CD4-positive, alpha-beta T cell treated with Interleukin-21 for 1 hour (primary cell): ENCODE measurements at regions not wholly inside any gene's neighbourhood (a gene's known extent, or its start where the extent isn't known, plus 50 kb on each side); places are given as distances from the start of the nearest gene placed in this dataset.

Experiments
- DNase-seq: peaks from one replicate; pipeline ENCODE4 v3.0.0-alpha.2; 2020

DNA sequence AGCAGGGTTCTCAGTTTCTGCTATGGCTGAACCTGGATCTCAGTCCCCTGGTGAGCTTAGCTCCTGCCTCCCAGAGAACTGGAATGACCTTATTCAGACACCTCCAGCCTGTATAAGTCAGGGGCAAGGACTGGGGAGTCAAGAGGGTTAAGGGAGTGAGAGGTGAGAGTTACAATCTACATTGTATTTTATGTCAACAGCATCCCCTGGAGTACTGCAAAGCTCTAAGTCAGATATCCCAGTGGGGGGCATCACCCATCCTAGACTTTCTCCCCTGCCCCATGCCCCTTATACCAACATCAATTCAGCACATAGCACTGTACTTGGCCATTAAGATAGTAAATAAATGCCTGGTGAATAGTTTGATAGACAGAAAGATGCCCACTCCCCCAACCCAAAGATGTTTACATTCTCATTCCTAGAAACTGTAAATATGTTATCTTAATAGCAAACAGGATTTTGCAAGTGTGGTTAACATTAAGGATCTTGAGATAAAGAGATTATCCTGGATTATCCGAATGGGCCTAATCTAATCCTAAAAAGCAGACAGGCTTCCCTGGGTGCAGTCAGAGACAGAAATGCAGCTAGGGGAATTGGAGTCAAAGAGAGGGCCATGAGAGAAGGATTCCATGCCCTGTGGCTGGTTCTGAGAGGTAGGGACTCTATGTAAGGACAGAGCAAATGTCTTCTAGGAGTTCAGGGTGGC lies 132.3 kb upstream of the RASGRP1 start:
- DNase-seq: no peak

- peak; percentile 40 for DNase-seq
Measured at GRCh38 chr15:38698254-38698653, 133.6 kb upstream of the RASGRP1 start.

- peak; percentile 82 for DNase-seq
Measured at GRCh38 chr15:38699633-38700230, 135.1 kb upstream of the RASGRP1 start.

DNA sequence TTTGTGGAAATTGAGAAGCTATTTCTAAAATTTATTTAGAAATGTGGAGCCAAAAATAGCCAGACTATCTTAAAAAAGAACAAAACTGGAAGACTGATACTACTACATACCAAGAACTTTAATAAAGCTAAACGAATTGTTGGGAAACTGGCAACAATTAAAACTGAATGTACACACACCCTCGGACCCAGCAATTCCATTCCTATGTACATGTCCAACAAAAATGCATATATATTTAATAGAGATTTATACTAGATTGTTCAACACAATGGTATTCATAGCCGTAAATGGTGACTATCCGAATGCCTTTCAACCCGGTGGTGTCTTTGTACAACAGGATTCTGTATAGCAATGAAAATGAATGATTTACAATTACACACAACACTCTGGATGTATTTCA lies 136.5 kb upstream of the RASGRP1 start:
- DNase-seq: no peak

- no peak for DNase-seq
Measured at GRCh38 chr15:38702178-38702912, 137.7 kb upstream of the RASGRP1 start.

DNA sequence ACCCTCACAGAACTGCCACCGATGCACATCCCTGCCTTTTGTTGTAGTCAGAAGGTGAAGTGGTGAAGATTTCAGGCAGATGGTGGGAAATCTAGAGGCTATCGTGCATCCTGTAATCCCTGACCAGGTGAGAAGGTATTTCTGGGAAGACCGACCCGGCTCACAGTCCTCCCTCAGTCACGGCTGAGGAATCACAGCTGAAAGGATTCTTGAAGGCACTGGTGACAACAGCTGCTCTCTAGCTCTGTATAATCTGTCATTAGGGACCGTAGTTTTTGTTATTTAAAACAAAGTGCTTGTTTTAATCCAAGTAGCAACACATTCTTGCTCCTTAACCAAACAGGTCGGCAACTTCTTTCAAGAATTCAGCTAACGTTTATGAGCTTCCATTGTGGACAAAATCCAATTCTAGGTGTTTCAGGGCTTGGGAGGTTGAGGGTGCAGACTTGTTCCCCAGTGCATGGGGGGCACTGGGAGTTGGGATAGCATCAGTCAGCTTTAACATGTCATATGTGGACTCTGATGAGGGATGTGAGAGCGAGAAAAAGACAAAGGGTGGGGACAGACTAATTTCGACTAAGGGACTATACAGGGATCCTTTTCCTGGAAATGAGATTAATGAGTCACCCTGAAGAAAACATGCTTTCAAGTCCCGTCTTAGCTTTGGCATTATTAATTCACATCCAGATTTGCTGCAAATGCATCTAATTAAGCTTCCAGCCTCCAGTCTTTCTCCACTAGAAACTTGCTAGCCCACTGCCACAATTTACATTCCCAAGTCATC lies 141.0 kb upstream of the RASGRP1 start:
- no peak for DNase-seq

DNA sequence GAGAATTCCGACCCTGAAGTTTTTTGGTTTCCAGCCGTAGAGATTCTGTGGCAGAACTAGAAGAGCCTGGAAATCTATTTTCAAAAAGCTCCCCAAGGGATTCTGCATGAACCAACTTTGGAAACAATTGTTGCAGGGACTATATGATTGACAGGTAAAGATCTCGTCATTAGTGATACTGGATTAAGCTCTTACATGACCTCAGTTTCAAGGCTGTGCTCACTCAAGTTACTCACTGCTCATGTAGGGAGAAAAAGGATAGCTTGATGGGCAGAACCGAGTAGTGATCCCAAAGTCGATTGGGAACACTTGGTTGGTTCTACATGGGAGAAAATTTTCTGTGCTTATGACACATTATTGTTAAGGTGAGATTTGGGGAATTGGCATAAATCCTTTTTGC lies 142.3 kb upstream of the RASGRP1 start:
- DNase-seq: no peak

- peak; percentile 61 for DNase-seq
Measured at GRCh38 chr15:38707802-38708671, 143.4 kb upstream of the RASGRP1 start.

DNA sequence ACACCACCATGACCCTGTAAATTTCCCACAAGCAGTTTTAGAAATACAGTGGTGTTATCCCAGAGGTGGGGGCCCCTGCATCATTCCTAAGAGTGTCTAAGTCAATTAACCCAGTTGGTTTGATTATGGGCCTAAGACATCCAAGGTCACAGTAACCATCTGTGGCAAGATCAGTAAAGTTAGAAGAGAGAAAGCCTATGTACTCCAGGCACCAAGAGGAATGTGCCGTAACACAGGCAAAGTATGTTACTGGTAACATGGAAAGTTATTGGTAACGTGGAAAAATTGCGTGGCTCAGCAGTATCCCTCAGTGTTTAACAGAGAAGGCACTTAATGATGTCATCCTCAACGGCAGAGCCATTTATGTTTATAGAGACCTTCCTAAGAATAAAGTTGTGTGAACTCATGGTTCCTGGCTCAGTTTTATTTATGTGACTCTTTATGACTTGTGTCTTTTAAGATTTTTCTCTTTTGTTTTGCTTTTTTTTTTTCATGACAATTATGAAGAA lies 144.1 kb upstream of the RASGRP1 start:
- no peak for DNase-seq

GRCh38 chr15:38709196-38709595 lies 144.6 kb upstream of the RASGRP1 start:
- no peak for DNase-seq

GRCh38 chr15:38714309-38715072 lies 149.9 kb upstream of the RASGRP1 start:
- no peak for DNase-seq

- DNase-seq: no peak
Measured at GRCh38 chr15:38720893-38721567, 156.4 kb upstream of the RASGRP1 start.

- DNase-seq: no peak
Measured at GRCh38 chr15:38721568-38721945, 156.9 kb upstream of the RASGRP1 start.

DNA sequence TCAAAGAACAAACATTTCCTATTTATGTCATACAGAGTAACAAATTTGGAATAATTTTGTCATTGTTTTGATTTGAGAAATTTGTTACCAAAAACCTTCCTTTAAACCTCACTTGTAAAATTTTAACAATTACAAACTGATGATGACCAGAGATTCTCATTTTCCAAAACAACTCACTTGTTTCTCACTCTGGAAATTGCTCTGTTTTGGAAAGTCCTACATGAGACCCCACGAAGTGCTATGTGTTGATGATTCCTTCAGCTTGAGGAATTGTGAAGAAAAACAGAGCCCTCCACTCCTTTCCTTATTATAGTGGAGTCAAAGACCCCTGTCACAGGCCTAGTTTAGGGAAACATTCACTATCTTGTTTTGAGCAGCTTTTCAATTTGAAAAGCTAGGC lies 157.6 kb upstream of the RASGRP1 start:
- DNase-seq: no peak

DNA sequence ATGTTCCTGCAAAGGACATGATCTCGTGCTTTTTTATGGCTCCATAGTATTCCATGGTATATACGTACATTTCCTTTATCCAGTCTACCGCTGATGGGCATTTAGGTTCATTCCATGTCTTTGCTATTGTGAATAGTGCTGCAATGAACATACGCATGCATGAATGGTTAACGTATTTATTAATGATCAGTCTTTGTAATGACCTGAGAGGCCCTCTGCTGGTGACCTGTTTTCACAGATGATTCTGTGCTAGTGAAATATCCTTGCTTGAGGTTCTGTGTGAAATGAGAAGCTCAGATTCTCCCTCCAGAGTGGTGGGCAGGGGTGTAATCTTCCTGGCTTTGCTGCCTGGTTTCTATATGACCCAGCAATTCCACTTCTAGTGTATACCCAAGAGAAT lies 160.2 kb upstream of the RASGRP1 start:
- DNase-seq: no peak

DNA sequence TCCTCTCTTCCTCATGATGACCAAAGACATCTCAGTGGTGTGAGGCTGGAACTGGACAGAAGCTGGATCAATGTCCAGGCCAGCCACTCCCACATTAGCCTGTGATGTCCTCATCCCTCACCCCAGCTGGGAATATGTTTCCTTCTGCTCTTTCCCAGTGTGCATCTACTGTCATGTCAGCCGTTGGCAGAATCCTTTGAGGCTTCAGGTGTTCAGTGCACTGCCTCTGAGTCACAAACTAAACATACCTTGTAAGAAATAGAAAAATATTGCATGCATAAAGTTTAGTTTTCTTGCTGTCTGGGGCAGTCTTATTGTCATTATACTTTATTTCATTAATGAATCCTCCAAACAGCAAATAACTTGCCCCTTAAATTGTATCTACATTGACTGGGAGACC lies 161.6 kb upstream of the RASGRP1 start:
- DNase-seq: no peak

DNA sequence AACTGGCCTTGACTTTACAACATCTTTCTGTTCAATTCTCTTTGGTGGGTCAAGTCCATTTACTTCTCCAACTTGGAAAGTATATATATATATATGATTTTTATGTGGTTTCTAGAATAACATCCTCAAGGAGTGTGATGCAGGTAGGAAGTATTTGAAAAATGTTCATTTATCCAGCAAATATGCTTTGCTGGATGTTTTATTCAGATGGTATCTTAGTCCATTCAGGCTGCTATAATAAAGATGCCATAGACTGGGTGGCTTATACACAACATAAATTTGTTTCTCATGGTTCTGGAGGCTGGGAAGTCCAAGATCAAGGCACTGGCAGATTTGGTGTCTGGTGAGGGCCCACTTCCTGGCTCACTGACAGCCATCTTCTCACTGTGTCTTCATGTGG lies 168.7 kb upstream of the RASGRP1 start:
- DNase-seq: no peak

GRCh38 chr15:38740206-38740605 lies 175.6 kb upstream of the RASGRP1 start:
- DNase-seq: no peak

DNA sequence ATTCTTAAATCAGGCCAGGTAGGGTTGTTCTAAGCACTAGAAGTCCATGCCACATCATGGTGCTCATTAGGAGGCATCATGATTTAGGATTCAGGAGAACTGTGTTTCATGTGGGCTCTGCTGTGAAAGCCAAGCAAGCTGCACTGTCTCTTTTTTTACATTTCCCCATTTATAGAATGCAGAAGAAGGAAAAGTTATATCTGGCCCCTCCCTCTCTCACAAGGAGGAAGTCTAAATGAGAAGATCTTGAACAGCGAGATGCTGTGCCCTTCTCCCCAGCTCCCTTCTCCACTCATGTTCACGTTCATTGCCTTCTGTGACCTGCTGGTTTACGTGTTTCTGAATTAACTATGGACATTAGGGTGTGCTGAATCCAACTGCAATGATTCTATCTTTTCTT lies 178.5 kb upstream of the RASGRP1 start:
- no peak for DNase-seq

DNA sequence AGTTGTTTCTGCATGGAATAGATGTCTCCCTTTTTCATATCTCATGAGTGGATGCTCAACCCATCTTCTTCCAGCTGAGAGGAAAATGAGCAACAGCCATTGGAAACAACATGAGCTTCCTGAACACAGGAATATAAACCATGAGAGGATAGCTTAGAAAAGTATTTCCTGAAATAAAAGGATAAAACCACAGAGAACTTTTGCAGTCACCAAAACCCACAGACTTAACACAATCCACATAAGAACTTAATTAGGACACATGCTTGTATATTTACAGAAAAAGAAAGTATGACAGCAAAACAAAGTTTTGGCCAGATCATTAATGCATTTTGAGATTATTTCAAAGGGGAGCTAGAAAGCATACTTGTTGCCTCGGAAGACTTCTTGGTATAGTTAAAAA lies 180.5 kb upstream of the RASGRP1 start:
- no peak for DNase-seq

- no peak for DNase-seq
Measured at GRCh38 chr15:38745626-38746025, 181.0 kb upstream of the RASGRP1 start.
